HepG2 (cell line): ENCODE measurements at regions not wholly inside any gene's neighbourhood (a gene's known extent, or its start where the extent isn't known, plus 50 kb on each side); places are given as distances from the start of the nearest gene placed in this dataset.

Experiments
- ATAC-seq: fragments of 200-7000 bp; cut with Tn5 transposase; 3 replicates; pipeline ENCODE4 v1.9.1; 2020; ENCODE audit warnings: mild to moderate bottlenecking, moderate library complexity
- BruUV-seq: library from RNA; stranded (reverse); fragments of 400-500 nt; replicated peaks from 2 replicates; lab custom pipeline; 2021; lab: Mats Ljungman, UMichigan
- CTCF ChIA-PET: fragments of 300-600 bp; formaldehyde crosslinking; extraction: SDS; loops from one replicate; lab custom pipeline; 2021; ENCODE audit warnings: low total read pairs, inconsistent platforms, low intra/inter-chr PET ratio; lab: Yijun Ruan, JAX
- POLR2A ChIA-PET: fragments of 350-600 bp; sonication (Branson Sonifier 250); formaldehyde crosslinking; loops from one replicate; lab custom pipeline; 2020; ENCODE audit warnings: antibody characterized with exemption, inconsistent platforms; lab: Yijun Ruan, JAX
- DNase-seq: peaks from one replicate; pipeline ENCODE4 v3.0.0-alpha.2; 2015; ENCODE audit warnings: low spot score
- FAIRE-seq: peaks from 3 replicates; lab custom pipeline; 2011; peaks lifted over from hg19 to GRCh38; lab: Jason Lieb, UNC
- H2AFZ ChIP-seq: one replicate; pipeline ENCODE4 v1.6.1; 2011; ENCODE audit warnings: low read length, inconsistent platforms
- H3K27ac ChIP-seq: fragments of 300-600 bp; 3 replicates; pipeline ENCODE4 v1.8.0; 2011; ENCODE audit warnings: mixed run types, mild to moderate bottlenecking, mixed read lengths, low read length, inconsistent platforms; ENCODE audit not compliant: insufficient read depth; ENCODE audit errors: extremely low read length
- H3K27me3 ChIP-seq, 2 experiments: fragments of 200-600 bp in 1 of 2; 2 replicates in 1 of 2; 3 replicates in 1 of 2; pipeline versions ENCODE4 v1.6.0 to v1.8.0; 2011; ENCODE audit warnings: low read length in 2 of 2, mild to moderate bottlenecking in 2 of 2, moderate library complexity in 2 of 2, inconsistent platforms in 1 of 2; ENCODE audit not compliant: insufficient read depth in 2 of 2, control insufficient read depth in 1 of 2
- H3K36me3 ChIP-seq, 2 experiments: fragments of 200-600 bp in 1 of 2; replicated peaks in 1 of 2; 2 replicates in 1 of 2; 3 replicates in 1 of 2; pipeline versions ENCODE4 v1.5.1 to v1.8.0; 2011; ENCODE audit warnings: low read length in 2 of 2, inconsistent platforms in 1 of 2; ENCODE audit not compliant: insufficient read depth in 2 of 2, control insufficient read depth in 1 of 2
- H3K4me1 ChIP-seq: 2 replicates; pipeline ENCODE4 v1.5.1; 2012; ENCODE audit warnings: low read length, inconsistent platforms; ENCODE audit not compliant: insufficient read depth
- H3K4me2 ChIP-seq: 2 replicates; pipeline ENCODE4 v1.6.0; 2011; ENCODE audit warnings: low read depth, low read length, inconsistent platforms
- H3K4me3 ChIP-seq, 3 experiments: fragments of 200-600 bp in 1 of 3; sonication (generic), shearing (Covaris generic) in 1 of 3; replicated peaks in 1 of 3; 2 replicates each; pipeline ENCODE4 v1.5.1; 2011 to 2016; ENCODE audit warnings: low read length in 3 of 3, inconsistent platforms in 2 of 3, low read depth in 2 of 3, mild to moderate bottlenecking in 2 of 3, control low read depth in 1 of 3, mixed read lengths in 1 of 3; ENCODE audit not compliant: insufficient read depth in 1 of 3
- H3K79me2 ChIP-seq: one replicate; pipeline ENCODE4 v1.6.1; 2011; ENCODE audit warnings: low read length, inconsistent platforms; ENCODE audit not compliant: insufficient read depth
- H3K9ac ChIP-seq: 2 replicates; pipeline ENCODE4 v1.6.0; 2011; ENCODE audit warnings: mild to moderate bottlenecking, low read depth, low read length, inconsistent platforms; ENCODE audit not compliant: insufficient read depth
- H3K9me3 ChIP-seq: 2 replicates; pipeline ENCODE4 v1.5.1; 2012; ENCODE audit warnings: mild to moderate bottlenecking, low read length
- H4K20me1 ChIP-seq: 2 replicates; pipeline ENCODE4 v1.6.0; 2011; ENCODE audit warnings: inconsistent platforms, mild to moderate bottlenecking, low read length, moderate library complexity; ENCODE audit not compliant: insufficient read depth
- BRD4 ChIP-seq: sonication (generic); formaldehyde crosslinking; IDR thresholded peaks from 2 replicates; pipeline ENCODE4 v1.4.0; 2020; ENCODE audit warnings: missing genetic modification reagents
- DR1 ChIP-seq: sonication (generic); formaldehyde crosslinking; IDR thresholded peaks from 2 replicates; pipeline ENCODE4 v1.8.0; 2021; ENCODE audit warnings: mild to moderate bottlenecking, missing genetic modification reagents, inconsistent platforms
- FLYWCH1 ChIP-seq: sonication (generic); formaldehyde crosslinking; IDR thresholded peaks from 2 replicates; pipeline ENCODE4 v1.8.1; 2023; ENCODE audit warnings: mild to moderate bottlenecking, missing genetic modification reagents
- GLI4 ChIP-seq: sonication (generic); formaldehyde crosslinking; IDR thresholded peaks from 2 replicates; pipeline ENCODE4 v1.5.1; 2020; ENCODE audit warnings: missing genetic modification reagents, mild to moderate bottlenecking, moderate library complexity, borderline replicate concordance
- HDAC6 ChIP-seq: fragments of 200-600 bp; sonication (generic); IDR thresholded peaks from 2 replicates; pipeline ENCODE4 v1.7.0; 2017; ENCODE audit warnings: mild to moderate bottlenecking, antibody characterized with exemption, low read length, low read depth
- HHEX ChIP-seq: IDR thresholded peaks from 2 replicates; pipeline ENCODE4 v1.6.1; 2016; ENCODE audit warnings: control low read depth
- HNF1A ChIP-seq, 2 experiments: sonication (generic) in 1 of 2; formaldehyde crosslinking in 1 of 2; IDR thresholded peaks; 2 replicates each; pipeline versions ENCODE4 v1.4.0 to v1.6.1; 2016 to 2020; ENCODE audit warnings: borderline replicate concordance in 1 of 2, low read depth in 1 of 2, mild to moderate bottlenecking in 1 of 2, missing genetic modification reagents in 1 of 2
- HOXA7 ChIP-seq: sonication (generic); formaldehyde crosslinking; IDR thresholded peaks from 2 replicates; pipeline ENCODE4 v1.8.1; 2022; ENCODE audit warnings: mild to moderate bottlenecking, missing genetic modification reagents, moderate library complexity
- U2AF1 ChIP-seq: fragments of 200-400 bp; formaldehyde crosslinking; optimal IDR thresholded peaks from 2 replicates; pipeline ENCODE3; 2017; ENCODE audit warnings: mild to moderate bottlenecking, low read depth, low read length
- ZKSCAN8 ChIP-seq: IDR thresholded peaks from 2 replicates; pipeline ENCODE4 v1.6.1; 2016; ENCODE audit warnings: borderline replicate concordance, missing genetic modification reagents, missing compliant biosample characterization
- ZNF263 ChIP-seq: sonication (generic); formaldehyde crosslinking; IDR thresholded peaks from 2 replicates; pipeline ENCODE4 v1.4.0; 2020; ENCODE audit warnings: missing genetic modification reagents
- ZNF501 ChIP-seq: sonication (generic); formaldehyde crosslinking; IDR thresholded peaks from 2 replicates; pipeline ENCODE4 v1.5.1; 2020; ENCODE audit warnings: mild to moderate bottlenecking, moderate library complexity, missing genetic modification reagents
- ZNF512 ChIP-seq: sonication (generic); formaldehyde crosslinking; IDR thresholded peaks from 2 replicates; pipeline ENCODE4 v1.4.0; 2020; ENCODE audit warnings: mild to moderate bottlenecking, missing genetic modification reagents
- ZNF644 ChIP-seq: IDR thresholded peaks from 2 replicates; pipeline ENCODE4 v1.6.1; 2016; ENCODE audit warnings: low read depth
- ZNF775 ChIP-seq: sonication (generic); formaldehyde crosslinking; IDR thresholded peaks from 2 replicates; pipeline ENCODE4 v1.4.0; 2020; ENCODE audit warnings: missing genetic modification reagents, mild to moderate bottlenecking, moderate library complexity, borderline replicate concordance
- WGBS: methylation state at CpG from one replicate; pipeline ENCODE4 v1.1.6; 2017; ENCODE audit warnings: low lambda C conversion rate; 5-methylcytosine and 5-hydroxymethylcytosine counted together
- in situ Hi-C: cut with HindIII; loops from 2 replicates; pipeline ENCODE4 v1.10.0; 2017; ENCODE audit warnings: low pct_unique_long_range_greater_than_20kb; ENCODE audit not compliant: extremely low pct_ligation_motif_present
- intact Hi-C: fragments of 100-400 bp; cut with micrococcal nuclease; formaldehyde crosslinking; loops from one replicate; pipeline ENCODE4 v1.10.0; 2022; ENCODE audit not compliant: unreplicated experiment

- Histone ChIP-seq H3K4me2 (no peak overlapping the region), H3K27me3 (no peaks in the 10 kb centered on the region), H4K20me1 (no peaks in the 10 kb centered on the region), H3K4me1 (no peaks in the 10 kb centered on the region), H3K4me3 (no peak overlapping the region), H3K36me3 (no peaks in the 10 kb centered on the region), H3K9me3 (no peaks in the 10 kb centered on the region), H3K27ac (no peak overlapping the region), H3K79me2 (no peaks in the 10 kb centered on the region), H3K9ac (no peak overlapping the region), H2AFZ (no peak overlapping the region)
- WGBS, result 0% methylated on average over 2 of the region's 2 CpGs
- DNase-seq, result no peak
- in situ Hi-C loops (no loop called here), intact Hi-C loops (no loop called here)
- ATAC-seq, result no peak
- CTCF ChIA-PET, result no interaction called here
- no peak for FAIRE-seq
- POLR2A ChIA-PET, result no interaction called here
- no peak for TF ChIP-seq U2AF1
- TF ChIP-seq HDAC6, result no peak
- TF ChIP-seq GLI4 (CRISPR knock-in tag), result no peak
- TF ChIP-seq DR1 (CRISPR knock-in tag), result no peak
- no peak for TF ChIP-seq ZKSCAN8 (CRISPR knock-in tag)
- no peak for TF ChIP-seq BRD4
- TF ChIP-seq ZNF644 (CRISPR knock-in tag), result no peak
- BruUV-seq, result no TSS peak
These were observed 599.0 kb downstream of the NUP35 start for GRCh38 chr2:183723278-183723677.

GRCh38 chr2:183729380-183729779 lies 605.1 kb downstream of the NUP35 start:
- H3K79me2 ChIP-seq, result no peaks in the 10 kb centered on the region
- intact Hi-C loops (no loop called here), in situ Hi-C loops (no loop called here)
- no peaks in the 10 kb centered on the region for H3K27me3 ChIP-seq
- no peaks in the 10 kb centered on the region; the same call in 1 of the 2 replicates for H4K20me1 ChIP-seq
- H3K9ac ChIP-seq, result no peak overlapping the region
- no peak overlapping the region for H3K4me2 ChIP-seq
- FAIRE-seq (no peak), ATAC-seq (no peak), DNase-seq (no peak)
- CTCF ChIA-PET, result no interaction called here
- H3K36me3 ChIP-seq, result no peaks in the 10 kb centered on the region
- POLR2A ChIA-PET, result no interaction called here
- H3K4me1 ChIP-seq, result no peaks in the 10 kb centered on the region
- no peak overlapping the region for H3K27ac ChIP-seq
- BruUV-seq, result no TSS peak
- no peak overlapping the region for H2AFZ ChIP-seq
- no peak overlapping the region for H3K4me3 ChIP-seq
- 0% methylated on average over 2 of the region's 2 CpGs for WGBS
- no peaks in the 10 kb centered on the region for H3K9me3 ChIP-seq
- TF ChIP-seq ZNF501, result no peak
- TF ChIP-seq HNF1A (IDR thresholded peaks at IDR 0.05; ENCODE audit: low read depth), result no peak
- TF ChIP-seq HNF1A (CRISPR knock-in tag; IDR thresholded peaks at IDR 0.05; ENCODE audit: borderline replicate concordance), result no peak
- TF ChIP-seq HOXA7 (CRISPR knock-in tag), result no peak
- no peak for TF ChIP-seq FLYWCH1 (CRISPR knock-in tag)
- no peak for TF ChIP-seq HHEX (CRISPR knock-in tag)
- no peak for TF ChIP-seq ZNF775
- TF ChIP-seq ZNF263 (CRISPR knock-in tag), result no peak
- TF ChIP-seq ZNF512 (CRISPR knock-in tag), result no peak
